Stimulated activated CD4-positive, alpha-beta T cell treated with anti-CD3 and anti-CD28 coated beads, TNF-alpha, amount 100 ng/mL, for 1 hour (primary cell): ENCODE measurements at regions not wholly inside any gene's neighbourhood (a gene's known extent, or its start where the extent isn't known, plus 50 kb on each side); places are given as distances from the start of the nearest gene placed in this dataset.
"Not testable (repeated sequence)": the region's sequence is repeated elsewhere in the genome, so short reads cannot be mapped to it uniquely, and the experiment has no call there.

ENCODE experiments used
- DNase-seq, 3 donors: peaks; one replicate each; pipeline ENCODE4 v3.0.0-alpha.2; 2020; ENCODE audit warnings: low read depth in 3 of 3, low spot score in 1 of 3

DNA sequence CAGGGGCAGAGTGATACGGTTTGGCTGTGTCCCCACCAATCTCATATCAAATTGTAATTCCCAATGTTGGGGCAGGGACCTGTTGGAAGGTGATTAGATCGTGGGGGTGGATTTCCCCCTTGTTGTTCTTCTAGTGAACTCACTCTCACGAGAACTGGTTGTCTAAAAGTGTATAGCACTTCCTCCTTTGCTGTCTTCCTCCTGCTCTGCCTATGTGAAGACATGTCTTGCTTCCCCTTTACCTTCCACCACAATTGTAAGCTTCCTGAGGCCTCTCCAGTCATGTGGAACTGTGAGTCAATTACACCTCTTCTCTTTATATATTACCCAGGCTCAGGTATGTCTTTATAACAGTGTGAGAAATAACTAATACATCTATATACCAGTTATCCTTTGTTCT lies 706.4 kb upstream of the KLHL1 start:
- DNase-seq = no peak

DNA sequence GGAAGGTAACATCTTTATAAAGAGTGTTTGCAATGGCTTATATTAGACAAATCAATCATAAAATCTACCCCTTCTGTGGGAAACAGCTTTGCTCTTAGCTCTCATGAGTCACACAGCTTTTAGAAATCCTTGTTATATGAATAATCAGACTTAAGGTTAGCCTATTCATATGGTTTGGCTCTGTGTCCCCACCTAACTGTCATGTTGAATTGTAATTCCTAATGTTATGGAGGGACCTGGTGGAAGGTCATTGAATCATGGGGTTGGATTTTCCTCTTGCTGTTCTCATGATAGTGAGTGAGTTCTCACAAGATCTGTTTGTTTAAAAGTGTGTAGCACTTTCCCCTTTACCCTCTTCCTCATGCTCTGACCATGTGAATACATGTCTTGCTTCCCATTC lies 704.2 kb upstream of the KLHL1 start:
- no peak for DNase-seq

DNA sequence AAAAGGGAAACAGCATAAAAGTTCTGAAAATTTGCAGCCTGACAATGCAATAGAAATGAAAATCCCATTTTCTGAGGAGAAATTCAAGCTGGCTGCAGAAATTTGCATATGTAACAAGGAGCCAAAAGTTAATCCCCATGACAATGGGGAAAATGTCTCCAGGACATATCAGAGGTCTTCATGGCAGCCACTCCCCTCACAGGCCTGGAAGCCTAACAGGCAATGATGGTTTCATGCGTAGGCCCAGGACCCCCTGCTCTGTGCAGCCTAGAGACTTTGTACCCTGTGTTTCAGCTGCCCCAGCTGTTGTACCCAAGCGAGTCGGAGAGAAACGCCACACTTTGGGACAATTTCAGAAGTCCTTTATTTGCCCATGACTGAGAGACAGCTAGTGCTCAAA lies 701.3 kb upstream of the KLHL1 start:
- DNase-seq = no peak

DNA sequence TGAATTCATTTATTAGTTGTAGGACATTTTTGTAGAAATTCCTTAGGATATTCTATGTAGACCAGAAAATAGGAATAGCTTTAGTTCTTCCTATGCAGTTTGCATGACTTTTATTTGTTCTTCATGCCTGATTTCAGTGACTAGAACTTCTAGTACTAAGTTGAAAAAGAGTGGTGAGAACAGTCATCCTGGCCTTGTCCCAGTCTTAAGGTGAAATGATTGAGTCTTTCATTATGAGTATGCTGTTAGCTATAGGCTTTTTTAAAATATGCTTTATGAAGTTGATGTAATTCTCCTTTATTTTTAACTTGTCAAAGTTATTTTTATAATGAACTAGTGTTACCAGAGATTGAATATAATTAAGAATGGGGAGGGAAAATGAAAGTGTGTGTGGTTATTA lies 690.1 kb upstream of the KLHL1 start:
- DNase-seq = no peak

DNA sequence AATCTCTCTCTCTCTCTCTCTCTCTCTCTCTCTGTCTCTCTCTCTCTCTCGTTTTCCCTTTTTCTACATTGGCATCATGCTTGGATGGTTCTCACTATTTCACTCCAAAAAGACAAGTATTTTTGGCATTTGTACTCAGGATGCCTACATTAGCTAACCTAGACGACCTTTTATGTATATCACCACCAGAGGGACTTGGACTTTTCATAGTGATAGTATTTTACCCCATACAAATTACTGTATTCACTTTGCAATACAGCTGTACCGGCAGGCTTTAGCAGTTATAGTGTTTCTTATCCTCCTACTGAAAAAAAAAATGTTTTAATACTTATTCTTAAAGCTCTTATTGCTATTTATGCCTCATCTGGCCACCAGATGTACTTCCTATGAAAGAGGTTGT lies 687.2 kb upstream of the KLHL1 start:
- DNase-seq = no peak

DNA sequence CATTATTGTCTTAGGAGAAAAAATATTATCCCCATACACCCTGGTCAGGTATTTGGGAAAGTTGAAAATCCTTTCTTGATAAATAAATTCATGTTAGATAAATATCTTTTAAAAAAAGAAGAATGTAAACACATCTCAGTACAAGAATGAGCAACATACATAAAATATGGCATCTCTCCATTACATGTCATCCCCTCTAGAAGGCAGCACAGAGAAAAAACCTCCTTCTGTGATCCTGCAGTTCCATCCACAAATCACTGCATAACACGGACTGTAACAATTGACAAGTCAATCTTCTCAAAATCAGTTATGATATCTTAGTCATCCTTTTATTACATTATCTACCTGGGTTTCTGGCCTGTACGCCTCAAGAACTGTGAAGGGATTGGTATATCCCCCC lies 683.9 kb upstream of the KLHL1 start:
- no peak for DNase-seq

DNA sequence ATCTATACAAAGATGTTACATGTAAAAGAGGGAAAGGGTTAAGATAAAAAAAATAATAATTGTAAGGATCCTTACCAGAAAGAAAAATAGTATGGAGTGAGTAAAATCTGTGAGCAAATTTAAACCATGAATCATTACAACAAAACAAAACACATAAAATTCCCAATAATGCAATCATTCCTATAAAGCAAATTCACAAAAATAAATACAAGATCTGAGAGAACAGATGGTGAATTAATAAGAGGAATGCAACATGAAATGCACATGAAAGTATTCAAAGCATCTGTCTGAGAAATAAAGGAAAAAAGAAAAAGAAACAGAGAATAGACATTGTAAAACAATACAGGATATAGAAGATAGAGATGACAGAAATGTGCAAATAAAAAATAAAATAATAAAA lies 681.5 kb upstream of the KLHL1 start:
- no peak for DNase-seq

DNA sequence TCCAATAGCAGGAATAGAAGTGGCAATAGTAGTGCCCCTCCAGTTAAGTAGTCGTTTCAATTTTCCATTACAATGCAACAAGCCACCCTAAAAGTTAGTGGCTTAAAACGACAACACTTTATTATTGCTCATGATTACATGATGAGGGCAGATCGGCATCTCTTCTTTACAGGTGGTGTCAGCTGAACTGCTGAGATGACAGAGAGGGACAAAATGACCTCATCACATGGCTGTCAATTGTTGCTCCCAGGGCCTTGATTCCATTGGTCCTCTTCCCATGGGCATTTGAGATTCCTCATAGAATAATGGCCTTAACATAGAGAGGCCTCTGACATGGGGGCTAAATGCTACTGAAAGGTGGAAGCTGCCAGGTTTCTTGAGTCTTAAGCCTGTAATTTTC lies 679.8 kb upstream of the KLHL1 start:
- no peak for DNase-seq

DNA sequence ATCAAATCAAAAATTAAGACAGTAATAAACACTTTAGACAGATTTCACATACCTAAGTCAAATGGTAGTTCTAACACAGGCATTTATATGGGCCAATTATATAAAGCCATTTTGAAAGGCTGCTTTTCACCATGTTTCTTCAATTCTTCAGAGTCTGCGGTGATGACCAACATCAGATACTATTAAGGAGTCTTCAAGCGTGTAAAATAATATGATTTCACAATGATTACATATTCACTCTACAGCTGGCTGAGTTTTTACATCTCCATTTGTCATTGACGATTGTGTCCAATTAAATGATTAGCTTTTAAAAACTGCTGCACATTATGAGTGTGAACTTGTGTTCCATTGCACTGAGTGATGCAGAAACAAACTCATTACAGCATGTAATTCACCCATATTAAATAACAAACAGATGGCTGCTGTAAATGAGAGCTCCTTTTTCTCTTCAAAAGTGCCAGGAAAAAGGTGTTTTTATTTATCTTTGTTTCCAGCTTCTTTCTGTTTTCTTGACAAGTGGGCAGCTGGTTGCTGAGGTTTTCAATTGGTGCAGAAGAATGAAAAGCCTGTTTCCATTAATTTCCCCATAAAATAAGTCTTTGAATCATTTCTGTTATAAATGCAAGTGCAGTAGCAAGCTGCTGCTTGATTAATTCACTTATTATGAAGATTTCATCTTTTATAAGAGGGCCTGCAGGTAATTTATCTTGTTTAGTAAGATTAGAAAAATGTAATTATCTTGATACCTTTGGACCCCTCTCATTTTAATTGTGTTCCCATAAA lies 676.1 kb upstream of the KLHL1 start:
- DNase-seq = no peak

DNA sequence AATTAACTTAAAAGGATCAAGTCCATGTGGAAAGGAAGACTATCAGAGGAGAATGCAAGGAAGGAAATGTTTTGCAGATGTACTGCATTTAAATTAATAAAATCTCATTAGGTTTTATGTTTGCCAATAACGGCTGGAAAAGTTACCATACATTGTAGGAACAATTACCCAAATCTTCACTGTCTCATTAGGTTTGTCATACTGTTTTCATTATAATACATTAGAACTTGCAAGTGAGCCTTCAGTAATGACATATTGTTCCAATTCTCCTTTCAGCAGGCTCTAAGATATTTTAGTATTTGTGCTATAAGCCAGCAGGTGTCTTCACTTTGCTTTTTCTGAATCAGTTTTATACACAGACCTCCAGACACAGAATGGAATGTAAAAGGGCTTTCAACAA lies 661.6 kb upstream of the KLHL1 start:
- no peak for DNase-seq

DNA sequence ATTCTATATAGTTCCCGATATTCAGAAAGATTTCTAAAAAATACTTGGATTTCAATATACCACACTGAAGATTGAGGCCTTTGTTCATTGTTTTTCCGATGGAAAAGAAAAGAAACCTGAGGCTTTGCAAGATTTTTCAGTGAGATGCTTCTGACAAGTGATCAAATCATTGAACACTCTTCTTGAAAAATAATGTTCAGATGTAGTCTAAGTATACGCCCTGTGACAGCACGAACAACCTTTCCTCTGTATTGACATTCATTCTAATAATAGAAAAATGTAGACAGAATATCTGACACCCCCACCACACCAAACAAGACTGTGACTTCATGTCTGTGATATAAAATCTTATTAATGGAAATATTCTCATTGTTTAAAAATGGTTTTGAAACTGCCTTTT lies 650.7 kb upstream of the KLHL1 start:
- DNase-seq = no peak

DNA sequence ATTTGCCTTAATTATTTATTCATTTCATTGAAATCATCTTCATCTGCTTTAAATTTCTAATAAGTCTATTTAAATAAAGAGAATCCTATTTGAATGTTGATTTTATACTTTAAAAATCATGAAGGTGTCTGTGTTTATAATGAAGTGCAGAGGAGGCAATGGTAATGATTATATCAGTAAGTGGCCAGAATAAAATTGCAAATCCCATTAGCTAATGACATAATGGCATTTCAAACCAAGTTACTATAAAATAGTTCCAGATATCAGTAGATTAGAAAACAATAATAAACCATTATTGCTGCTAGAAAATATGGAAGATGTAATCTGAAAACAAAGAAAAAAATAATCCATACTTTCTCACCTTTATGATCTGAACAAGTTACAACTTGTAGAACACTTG lies 647.8 kb upstream of the KLHL1 start:
- DNase-seq = no peak

DNA sequence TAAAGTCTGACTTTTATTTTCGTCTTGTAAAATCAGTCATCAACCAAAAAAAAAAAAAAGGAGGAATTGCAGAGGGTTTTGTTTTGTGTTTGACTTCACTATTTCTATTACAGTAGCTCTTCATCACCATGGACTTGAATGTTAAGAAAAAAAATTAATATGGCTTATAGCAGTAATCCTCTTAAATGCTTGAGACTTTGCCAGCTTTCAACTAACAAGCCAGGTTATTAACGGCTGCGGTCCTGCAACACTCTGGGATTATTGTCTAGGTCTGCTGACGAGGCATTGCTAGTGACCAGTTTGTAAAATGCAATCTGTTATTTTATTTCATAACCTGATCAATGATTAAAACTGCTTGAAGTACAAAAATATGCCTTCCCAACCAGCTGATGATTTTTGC lies 647.2 kb upstream of the KLHL1 start:
- no peak for DNase-seq

DNA sequence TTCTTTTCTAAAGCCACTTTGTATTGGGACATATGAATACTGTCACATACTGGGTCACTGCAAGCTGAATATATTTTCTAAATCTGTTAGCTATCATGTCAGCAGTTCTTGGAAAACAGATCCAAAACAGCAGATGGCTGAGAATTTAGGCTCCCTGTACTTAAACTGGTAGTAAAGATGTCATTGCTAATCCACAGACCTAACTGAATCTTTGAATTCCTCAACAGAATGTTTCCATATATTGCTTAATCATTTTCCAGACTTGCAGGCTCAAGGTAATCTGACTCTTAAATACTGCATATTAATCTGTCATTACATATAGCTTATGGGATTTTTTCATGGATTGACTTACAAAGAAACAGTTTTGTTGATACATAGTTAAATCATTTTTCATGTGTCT lies 639.0 kb upstream of the KLHL1 start:
- no peak for DNase-seq

DNA sequence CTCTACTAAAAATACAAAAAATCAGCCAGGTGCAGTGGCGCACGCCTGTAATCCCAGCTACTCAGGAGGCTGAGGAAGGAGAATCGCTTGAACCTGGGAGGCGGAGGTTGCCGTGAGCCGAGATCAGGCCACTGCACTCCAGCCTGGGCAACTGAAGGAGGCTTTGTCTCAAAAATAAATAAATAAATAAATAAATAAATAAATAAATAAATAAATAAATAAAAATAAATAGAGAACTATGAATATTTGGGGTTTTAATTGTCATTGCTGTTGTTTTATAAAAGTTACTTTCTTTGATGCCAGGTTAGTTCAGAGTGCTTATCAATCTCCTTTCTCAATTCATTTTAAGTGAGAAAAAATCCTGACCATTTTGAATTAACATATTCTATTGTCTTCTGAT lies 638.2 kb upstream of the KLHL1 start:
- DNase-seq = not testable (repeated sequence)

DNA sequence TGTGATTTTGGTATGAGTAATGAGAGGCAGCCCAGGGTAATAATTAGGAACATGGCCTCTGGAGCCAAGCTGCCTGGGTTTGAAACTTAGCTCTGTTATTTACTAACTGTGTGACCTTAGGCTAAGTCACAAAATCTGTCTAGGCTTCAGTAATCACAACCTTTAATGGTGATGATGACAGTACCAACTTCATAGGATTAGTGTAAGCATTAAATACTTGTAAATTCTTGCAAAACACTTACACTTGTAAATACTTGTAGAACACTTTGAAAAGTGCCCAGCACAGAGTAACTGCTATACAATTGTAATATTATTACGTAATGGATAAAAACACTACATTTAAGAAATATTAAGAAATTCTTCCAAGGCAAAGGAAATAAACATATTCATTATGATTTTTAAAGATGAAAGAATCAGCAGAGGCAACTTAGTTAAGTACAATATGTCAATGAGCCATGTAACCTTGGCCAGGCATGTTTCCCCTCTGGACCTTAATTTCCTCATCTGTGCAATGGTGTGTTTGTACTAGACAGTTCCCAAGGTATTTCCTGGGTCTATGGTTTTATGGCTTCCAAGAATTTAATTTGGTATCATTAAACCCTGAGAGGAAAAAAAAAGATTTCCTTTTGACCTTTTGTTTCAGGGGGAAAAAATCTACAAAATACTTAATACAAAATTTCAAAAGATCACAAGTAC lies 628.5 kb upstream of the KLHL1 start:
- no peak for DNase-seq

DNA sequence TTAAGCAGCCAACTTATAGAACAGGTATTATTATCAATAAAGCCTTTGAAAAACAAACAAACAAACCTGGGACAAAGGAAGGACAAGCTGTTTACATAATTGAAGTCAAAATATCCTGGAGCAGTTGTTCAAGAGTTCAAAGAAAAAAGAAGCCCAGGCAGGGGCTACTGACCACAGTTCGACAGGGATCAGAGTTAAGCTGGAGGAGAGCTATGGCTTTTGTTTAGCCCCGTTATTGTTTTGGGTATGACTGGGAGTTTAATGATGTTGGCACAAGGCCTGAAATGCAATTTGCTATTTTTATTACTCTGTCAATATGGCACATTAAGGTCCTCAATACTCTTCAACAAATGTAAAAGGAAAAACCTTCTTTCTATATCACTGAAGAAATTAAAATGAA lies 624.4 kb upstream of the KLHL1 start:
- DNase-seq = no peak

DNA sequence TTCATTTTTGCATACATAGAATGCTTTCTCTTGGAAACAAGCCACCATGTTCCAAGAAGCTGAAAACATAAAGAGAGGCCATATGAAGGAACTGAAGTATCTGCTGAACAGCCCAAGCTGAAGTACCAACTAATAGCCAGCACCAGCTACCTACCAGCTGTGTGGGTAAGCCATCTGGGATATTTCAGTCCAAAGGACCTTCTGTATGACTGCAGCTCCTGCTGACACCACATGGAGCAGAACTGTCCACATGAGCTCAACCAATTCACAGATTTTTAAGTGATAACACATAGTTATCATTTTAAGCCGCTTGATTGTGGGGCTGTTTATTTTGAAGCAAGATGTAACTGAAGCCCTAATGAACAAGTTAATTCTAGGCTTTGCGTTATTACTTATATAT lies 621.1 kb upstream of the KLHL1 start:
- no peak for DNase-seq

DNA sequence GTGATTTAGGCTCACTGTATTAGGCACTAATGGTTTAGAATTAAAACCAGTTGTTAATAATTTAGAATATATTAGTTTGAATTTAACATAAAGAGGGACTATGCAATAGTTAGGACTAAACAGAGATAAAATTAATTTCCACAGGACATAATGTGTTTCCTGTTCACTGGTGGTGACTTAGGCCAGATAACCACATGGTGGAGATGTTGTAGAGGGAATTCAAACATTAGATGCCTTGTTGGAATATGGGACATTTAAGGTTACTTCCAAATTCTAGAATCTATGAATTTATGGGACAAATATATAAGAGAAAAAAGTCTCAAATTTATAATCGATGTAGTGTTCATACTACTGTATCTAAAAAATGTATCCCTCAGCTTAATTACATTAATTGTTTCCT lies 615.5 kb upstream of the KLHL1 start:
- DNase-seq = no peak

DNA sequence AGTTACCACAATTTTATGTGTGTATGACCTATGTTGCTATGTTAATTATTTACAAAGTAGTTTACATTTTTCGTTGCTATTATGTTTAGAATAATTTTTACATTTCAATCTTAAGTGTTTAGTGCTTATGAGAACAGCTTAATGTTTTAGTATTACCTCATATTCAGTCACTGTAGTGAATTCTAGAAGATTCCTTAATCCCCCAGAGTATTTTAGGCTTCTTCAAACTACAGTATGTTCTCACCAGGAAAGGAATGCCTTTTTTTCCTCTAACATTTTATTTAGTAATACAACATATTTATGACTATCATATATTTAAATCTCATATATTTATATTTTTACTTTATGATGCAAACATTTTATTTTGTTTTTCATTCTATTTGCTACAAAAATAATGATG lies 612.1 kb upstream of the KLHL1 start:
- no peak for DNase-seq

DNA sequence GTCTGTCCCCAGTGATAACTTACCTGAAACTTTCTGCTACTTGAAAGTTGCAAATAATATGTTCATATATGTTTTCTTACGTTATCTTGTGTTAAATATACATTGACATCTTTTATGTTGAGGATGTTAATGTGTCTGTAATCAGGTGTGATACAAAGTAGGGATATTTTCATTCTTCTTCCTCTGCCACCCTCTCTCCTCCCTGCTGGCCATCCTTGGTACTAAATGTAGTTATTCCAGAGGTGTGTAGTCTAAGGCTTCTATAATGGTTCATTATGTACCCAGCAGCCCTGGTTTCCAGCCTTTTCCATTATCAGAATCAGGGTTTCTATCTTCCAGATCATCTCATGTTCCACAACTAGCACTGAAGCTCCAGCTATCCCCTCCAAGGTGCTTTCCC lies 606.7 kb upstream of the KLHL1 start:
- DNase-seq = no peak

DNA sequence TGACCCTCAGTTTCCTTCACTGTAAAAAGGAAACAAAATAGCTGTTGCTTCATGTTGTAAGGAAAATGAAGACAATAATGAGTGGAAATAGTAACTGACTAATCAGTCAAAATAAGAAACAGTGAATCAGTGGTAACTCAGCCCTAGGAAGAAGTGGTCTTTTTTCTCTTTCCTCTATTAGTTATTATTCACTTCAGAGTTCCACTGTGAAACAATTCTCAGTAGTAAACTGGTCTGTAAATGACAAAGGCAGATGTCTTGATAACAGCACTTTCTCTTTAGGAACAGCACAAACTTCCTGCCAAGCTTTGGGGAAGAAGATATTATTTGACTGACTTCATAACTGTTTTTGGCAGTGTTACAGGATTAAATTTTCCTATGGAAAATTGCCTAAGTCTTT lies 600.5 kb upstream of the KLHL1 start:
- no peak for DNase-seq

DNA sequence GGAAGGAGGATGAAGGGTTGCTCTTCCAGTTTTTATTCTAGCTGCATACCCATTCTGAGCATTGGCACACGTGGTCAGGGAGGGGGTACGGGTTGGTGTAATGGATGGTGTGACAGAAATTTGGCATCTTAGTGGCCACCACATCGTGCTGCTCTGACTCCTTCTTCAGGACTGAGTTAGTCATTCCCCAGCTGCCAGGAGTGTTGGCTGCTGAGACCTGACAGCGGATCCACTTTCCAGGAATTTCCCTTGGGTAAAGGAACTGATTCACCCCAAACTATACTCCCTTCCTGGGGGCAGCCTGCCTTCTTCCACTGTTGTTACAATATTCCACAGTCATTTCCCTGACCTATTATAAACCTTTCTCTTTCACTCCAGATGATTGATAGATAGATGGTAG lies 595.5 kb upstream of the KLHL1 start:
- DNase-seq = no peak
